SK-MEL-5 (cell line): ENCODE measurements at regions not wholly inside any gene's neighbourhood (a gene's known extent, or its start where the extent isn't known, plus 50 kb on each side); places are given as distances from the start of the nearest gene placed in this dataset.
A peak's percentile ranks its signal among the peaks of the same experiment; 100 is the strongest.

Source experiments
- DNase-seq: peaks from one replicate; pipeline ENCODE4 v3.0.0-alpha.2; 2016; ENCODE audit warnings: low read depth, low spot score
- in situ Hi-C: cut with HindIII; loops from 2 replicates; pipeline ENCODE4 v1.10.0; 2016; ENCODE audit warnings: low sequenced_read_pairs, high pct_unique_total_duplicates, low pct_unique_long_range_greater_than_20kb

- in situ Hi-C loops = no loop called here
These were observed 272.4 kb upstream of the MYO3A start for GRCh38 chr10:25661632-25662031.

GRCh38 chr10:25666276-25666675 is 267.8 kb upstream of the MYO3A start:
- in situ Hi-C loops = no loop called here
- no peak for DNase-seq

More at GRCh38 chr10:25661632-25662031, 272.4 kb upstream of the MYO3A start:
- no peak for DNase-seq

GRCh38 chr10:25675204-25675603 is 258.8 kb upstream of the MYO3A start:
- in situ Hi-C loops = no loop called here
- DNase-seq = no peak

DNA sequence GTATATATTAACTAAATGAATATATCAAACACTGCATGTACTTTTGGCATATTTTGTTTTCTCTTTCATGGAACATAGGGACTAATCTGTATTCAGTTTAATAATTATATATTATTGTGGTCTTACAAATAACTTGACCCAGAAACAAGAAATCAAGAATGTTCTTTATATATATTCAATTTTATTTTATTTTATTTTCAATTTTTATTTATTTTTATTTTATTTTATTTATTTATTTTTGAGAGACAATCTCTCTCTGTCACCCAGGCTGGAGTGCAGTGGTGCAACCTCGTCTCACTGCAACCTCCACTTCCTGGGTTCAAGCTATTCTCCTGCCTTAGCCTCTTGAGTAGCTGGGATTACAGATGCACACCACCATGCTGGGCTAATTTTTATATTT is 258.4 kb upstream of the MYO3A start:
- in situ Hi-C loops = no loop called here
- DNase-seq = no peak

DNA sequence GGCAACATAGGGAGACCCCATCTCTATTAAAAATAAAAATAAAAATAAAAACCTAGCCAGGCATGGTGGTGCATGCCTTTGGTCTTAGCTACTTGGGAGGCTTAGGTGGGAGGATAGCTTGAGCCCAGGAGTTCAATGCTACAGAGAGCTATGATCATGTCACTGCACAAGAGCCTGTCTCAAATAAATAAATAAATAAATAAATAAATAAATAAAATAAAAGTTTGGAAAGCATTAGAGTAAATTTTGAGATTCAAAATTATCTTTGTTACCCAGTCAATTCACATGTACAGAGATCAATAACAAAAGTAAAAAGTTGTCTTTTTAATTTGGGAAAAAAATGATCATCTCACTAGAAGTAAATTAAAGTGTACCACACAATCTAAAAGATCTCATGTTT is 255.8 kb upstream of the MYO3A start:
- in situ Hi-C loops = no loop called here
- DNase-seq = no peak

GRCh38 chr10:25678666-25679065 is 255.4 kb upstream of the MYO3A start:
- no peak for DNase-seq

GRCh38 chr10:25682203-25682851 is 251.7 kb upstream of the MYO3A start:
- peak; percentile 67 for DNase-seq
- in situ Hi-C loops = no loop called here

More at GRCh38 chr10:25678666-25679065, 255.4 kb upstream of the MYO3A start:
- in situ Hi-C loops = no loop called here

DNA sequence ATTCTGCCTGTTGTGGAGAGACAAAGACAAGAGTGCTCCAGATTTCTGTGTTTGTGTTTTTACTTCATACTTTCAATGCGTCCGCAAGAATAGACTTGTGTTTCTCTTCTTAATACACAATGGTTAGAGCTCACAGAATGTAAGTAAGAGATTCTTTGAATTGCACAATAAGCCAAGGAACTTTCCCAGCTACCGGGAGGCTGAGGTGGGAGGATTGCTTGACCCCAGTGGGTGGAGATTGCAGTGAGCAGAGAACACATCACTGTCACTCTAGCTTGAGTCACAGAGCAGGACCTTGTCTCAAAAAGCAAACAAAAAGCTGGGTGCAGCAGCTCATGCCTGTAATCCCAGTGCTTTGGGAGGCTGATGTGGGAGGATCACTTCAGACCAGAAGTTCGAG is 250.7 kb upstream of the MYO3A start:
- in situ Hi-C loops = no loop called here
- no peak for DNase-seq

DNA sequence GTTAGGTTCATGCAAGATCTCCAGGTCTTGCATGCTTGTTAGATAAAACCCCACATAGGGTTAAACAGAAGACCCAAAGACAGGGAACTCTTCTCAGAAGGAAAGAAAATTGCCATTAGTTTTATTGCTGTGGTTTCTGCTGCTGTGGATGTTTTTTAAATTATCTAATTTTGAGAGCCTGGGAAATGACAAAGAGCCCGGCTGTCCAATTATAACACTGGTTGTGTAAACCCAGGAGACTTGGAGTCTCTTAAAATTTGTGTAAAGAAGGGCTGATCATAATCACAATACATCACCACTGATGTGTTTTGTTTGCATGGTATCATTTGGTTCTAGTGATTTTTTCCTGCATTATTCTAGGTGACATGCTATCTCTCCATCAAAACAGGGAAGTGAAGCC is 246.5 kb upstream of the MYO3A start:
- in situ Hi-C loops = no loop called here
- DNase-seq = no peak

DNA sequence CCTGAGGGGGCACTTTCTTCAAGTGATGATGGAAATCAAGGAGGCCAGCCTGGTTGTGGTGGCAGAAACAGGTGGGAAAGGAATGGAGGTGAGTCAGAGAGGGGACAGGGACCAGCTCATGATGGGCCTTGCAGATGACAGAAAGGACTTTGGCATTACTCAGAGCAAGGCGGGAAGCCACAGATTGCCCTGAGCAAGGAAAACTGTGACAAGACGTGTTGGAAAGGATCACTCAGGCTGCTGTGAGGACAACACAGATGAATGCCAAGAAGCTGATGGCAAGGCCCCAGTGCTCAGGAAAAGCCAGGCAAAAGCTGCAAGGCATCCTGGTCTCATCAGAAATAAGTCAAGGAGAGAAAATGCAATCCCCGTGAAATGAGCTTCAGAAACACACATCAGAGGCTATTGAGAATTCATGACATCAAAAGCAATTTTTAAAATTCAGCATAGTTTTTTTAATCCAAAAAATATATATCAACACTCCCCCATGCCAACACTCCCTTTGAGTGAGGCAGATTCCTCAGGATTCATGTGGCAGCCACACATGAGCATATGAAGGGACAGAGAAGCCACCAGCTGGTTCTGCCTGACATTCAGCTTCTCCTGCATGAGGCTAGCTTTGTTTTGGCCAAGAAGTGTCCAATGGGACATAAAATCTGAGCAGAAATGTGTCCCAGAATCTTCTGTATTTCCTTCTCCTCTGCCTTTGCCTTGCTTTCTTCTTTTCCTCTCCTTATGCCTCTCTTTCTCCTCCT is 244.5 kb upstream of the MYO3A start:
- DNase-seq = no peak
- in situ Hi-C loops = no loop called here

- DNase-seq = no peak
- in situ Hi-C loops = no loop called here
These were observed 241.3 kb upstream of the MYO3A start for GRCh38 chr10:25692761-25693160.

DNA sequence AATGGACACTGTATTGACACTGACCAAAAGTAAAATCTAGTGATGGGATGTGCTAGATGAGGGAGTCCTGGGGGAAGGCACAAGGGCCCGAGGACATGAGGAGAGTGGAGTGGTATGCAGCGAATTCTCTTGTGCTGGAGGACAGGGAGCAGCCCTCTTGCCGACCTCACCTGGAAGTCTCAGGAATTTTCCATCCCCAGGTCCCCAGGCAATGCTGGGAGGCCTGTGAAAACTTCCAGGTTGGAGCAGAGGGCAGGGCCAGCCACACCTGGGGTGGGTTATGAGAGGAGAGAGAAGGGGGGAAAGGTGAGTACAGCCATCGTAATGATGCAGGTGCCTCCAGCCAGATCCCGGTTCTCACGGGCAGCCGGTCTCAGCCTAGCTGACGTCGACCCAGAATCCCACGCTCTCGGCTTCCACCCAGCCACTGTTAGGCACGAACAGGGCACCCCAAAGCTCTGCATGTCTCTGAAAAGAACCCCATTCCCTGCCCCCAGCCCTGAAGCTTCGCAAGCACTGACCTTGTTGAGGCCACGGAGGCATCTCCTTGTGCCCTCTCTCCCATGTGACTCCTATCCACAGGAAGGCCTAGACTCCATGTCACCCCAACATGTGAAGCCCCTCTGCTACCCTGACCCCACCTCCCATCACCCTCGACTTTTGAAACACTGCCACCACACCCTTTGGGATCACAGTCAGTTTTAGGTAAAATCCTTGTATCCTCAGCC is 239.7 kb upstream of the MYO3A start:
- in situ Hi-C loops = no loop called here
- DNase-seq = no peak

DNA sequence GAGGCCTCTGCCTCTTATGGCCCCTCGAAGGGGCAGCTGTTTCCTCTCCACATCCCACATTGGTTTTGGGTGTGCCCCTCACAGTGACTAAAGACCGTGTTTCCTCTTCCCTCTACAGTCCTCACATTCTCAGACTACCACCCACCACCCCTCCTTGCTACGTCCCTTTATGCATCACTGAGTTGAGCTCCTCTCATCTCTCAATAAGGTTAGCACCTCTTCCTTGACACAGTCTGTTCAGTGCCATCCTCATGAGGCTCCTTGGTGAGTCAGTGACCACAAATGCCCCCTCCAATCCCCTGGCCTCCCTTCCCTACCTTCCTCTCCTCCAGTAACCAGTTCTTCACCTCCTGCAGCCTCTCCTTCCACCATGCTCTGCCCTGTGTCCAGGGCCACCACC is 239.1 kb upstream of the MYO3A start:
- no peak for DNase-seq
- in situ Hi-C loops = no loop called here

DNA sequence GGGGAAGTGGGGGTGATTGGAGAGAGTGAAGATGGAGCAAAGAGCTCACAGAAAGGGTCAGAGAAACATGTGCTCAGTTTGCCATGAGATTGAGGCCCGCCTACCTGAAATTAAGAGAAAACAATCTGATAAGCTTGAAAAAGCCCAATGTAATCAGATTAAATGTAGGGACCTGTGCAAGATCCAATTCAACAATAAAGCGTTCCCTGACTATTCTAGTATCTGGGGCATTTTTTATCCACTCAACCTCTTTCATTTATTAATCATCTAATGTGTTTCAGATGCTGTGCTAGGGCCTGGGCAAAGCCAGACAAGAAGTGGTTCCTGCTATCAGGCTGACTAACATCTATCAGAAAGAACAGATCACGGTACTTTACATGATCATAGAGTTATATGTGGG is 238.4 kb upstream of the MYO3A start:
- DNase-seq = no peak
- in situ Hi-C loops = no loop called here

- DNase-seq = peak; percentile 45
- in situ Hi-C loops = no loop called here
These were observed 237.9 kb upstream of the MYO3A start for GRCh38 chr10:25696013-25696708.

GRCh38 chr10:25697412-25697811 is 236.6 kb upstream of the MYO3A start:
- DNase-seq = no peak
- in situ Hi-C loops = no loop called here

DNA sequence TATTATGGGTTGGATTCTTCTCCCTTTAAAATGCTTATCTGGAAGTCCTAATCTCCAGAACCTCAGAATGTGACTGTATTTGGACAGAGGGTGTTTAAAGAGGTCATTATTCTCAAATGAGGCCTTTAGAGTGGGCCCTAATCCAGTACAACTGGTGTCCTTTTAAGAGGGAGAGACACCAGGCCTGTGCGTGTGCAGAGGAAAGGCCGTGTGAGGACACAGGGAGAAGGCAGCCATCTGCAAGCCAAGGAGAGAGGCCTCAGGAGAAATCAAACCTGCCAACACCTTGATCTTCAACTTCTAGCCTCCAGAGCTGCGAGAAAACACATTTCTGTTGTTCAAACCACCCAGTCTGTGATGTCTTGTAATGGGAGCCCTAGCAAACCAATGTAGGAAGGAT is 235.4 kb upstream of the MYO3A start:
- DNase-seq = no peak
- in situ Hi-C loops = no loop called here

DNA sequence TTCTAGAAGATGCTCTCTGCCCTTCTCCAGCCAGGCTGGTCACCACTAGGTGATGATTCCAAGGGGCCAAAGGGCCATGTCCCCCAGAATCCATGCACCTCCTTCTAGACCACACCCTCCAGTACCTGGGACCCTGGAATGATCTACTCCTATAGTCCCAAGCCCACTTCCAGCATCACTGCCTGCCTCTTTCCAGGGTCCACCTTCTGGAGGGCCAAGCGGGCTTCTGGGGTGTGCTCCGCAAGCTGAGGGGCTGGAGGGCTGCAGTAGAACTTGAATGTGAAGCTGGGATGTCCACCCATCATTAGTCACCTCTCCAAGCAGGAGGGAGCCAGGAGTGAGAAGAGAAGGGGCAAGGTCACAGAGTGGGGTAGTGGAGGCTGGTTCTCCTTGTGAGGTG is 234.4 kb upstream of the MYO3A start:
- DNase-seq = no peak
- in situ Hi-C loops = no loop called here
